Smooth muscle cell (in vitro differentiated cells): ENCODE measurements at regions not wholly inside any gene's neighbourhood (a gene's known extent, or its start where the extent isn't known, plus 50 kb on each side); places are given as distances from the start of the nearest gene placed in this dataset.

ENCODE experiments used
- DNase-seq: peaks from one replicate; lab custom pipeline; 2025; ENCODE audit not compliant: unreplicated experiment; lab: John Stamatoyannopoulos, UW
- H2AFZ ChIP-seq: fragments of 200-600 bp; sonication (generic); 2 replicates; pipeline ENCODE4 v1.6.0; 2016; ENCODE audit warnings: antibody characterized with exemption, low read depth, mild to moderate bottlenecking
- H3F3A ChIP-seq: fragments of 200-600 bp; sonication (generic); 2 replicates; pipeline ENCODE4 v1.6.0; 2017; ENCODE audit warnings: antibody characterized with exemption, low read depth
- H3K27ac ChIP-seq: fragments of 200-600 bp; sonication (generic); 2 replicates; pipeline ENCODE4 v1.5.1; 2016; ENCODE audit warnings: low read depth, mild to moderate bottlenecking
- H3K27me3 ChIP-seq: fragments of 200-600 bp; sonication (generic); 2 replicates; pipeline ENCODE4 v1.6.1; 2016; ENCODE audit warnings: low read depth, mild to moderate bottlenecking
- H3K36me3 ChIP-seq: fragments of 200-600 bp; sonication (generic); 2 replicates; pipeline ENCODE4 v1.5.1; 2016; ENCODE audit warnings: low read depth
- H3K4me1 ChIP-seq: fragments of 200-600 bp; sonication (generic); 2 replicates; pipeline ENCODE4 v1.5.1; 2016; ENCODE audit warnings: low read depth
- H3K4me2 ChIP-seq: fragments of 200-600 bp; sonication (generic); 2 replicates; pipeline ENCODE4 v1.6.0; 2016; ENCODE audit warnings: mild to moderate bottlenecking
- H3K4me3 ChIP-seq: fragments of 200-600 bp; sonication (generic); 2 replicates; pipeline ENCODE4 v1.5.1; 2016; ENCODE audit warnings: mild to moderate bottlenecking
- H3K79me2 ChIP-seq: fragments of 200-600 bp; sonication (generic); 2 replicates; pipeline ENCODE4 v1.6.0; 2016; ENCODE audit warnings: low read depth, mild to moderate bottlenecking
- H3K9ac ChIP-seq: fragments of 200-600 bp; sonication (generic); 2 replicates; pipeline ENCODE4 v1.6.0; 2016; ENCODE audit warnings: low read depth
- H3K9me3 ChIP-seq: fragments of 200-600 bp; sonication (generic); replicated peaks from 2 replicates; pipeline ENCODE4 v1.5.1; 2016; ENCODE audit warnings: low read depth
- H4K20me1 ChIP-seq: fragments of 200-600 bp; sonication (generic); 2 replicates; pipeline ENCODE4 v1.6.0; 2016; ENCODE audit warnings: low read depth
- CTCF ChIP-seq: fragments of 200-600 bp; sonication (generic); IDR thresholded peaks from 2 replicates; pipeline ENCODE4 v1.5.1; 2017; ENCODE audit warnings: borderline replicate concordance, mild to moderate bottlenecking, antibody characterized with exemption; ENCODE audit not compliant: insufficient read depth, poor library complexity, severe bottlenecking
- WGBS: methylation state at CpG from one replicate; pipeline ENCODE4 v1.1.7; 2016; ENCODE audit warnings: low lambda C conversion rate; 5-methylcytosine and 5-hydroxymethylcytosine counted together

DNA sequence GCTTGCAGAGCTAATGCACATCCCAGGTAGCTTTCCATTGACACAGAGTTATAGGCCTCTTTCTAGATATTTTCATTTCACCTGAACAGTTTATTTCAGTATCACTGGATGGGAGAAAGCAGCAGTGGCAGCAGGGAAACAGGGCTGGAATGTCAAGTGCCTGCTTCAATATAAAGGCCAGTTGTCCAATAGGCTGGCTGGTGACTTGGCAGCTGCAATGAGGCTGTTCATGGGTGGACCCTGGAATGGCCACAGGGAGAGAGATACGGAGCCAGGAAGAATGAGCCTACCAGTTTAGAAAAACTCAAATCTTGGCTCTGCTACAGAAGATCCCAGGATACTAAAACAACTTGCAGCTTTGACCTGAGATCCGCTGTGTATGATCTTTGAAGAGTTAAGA, 185.0 kb downstream of the BCL11A start:
- Histone ChIP-seq H3F3A (no peaks in the 10 kb centered on the region), H3K4me2 (no peak overlapping the region), H3K9ac (no peak overlapping the region), H3K36me3 (no peaks in the 10 kb centered on the region), H3K79me2 (no peaks in the 10 kb centered on the region), H3K9me3 (no peaks in the 10 kb centered on the region), H3K4me3 (no peak overlapping the region), H3K4me1 (no peaks in the 10 kb centered on the region), H2AFZ (no peak overlapping the region), H4K20me1 (no peaks in the 10 kb centered on the region), H3K27ac (no peak overlapping the region), H3K27me3 (no peaks in the 10 kb centered on the region)
- no peak for TF ChIP-seq CTCF
- no peak for DNase-seq
- 93% methylated on average over 2 of the region's 2 CpGs for WGBS

DNA sequence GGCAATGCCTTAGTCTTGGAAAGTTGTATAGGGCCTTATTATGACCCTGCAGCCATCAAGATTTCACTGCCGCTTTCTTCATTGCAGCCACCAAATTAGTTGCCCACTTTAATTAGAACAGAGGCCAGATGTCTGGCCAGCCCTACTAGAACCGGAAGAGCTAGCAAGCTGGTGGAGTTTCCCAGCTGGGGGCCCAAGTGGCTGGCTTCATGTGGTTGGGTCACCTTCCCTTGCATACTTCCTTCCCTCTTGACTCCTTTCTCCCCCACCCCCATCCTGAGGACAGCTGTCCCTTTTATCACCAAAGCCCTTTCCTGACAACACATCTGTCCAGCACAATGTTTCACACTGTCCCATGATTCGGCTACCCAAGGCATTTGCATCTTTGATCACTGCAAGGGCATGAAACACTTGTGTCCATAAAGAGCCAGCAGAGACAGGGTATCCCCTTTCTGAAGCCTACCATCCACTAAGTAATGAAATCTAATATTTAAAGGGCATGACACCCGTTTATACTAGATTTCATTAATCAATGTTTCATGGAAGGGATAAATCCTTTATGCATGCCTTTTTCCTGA, 187.2 kb downstream of the BCL11A start:
- 68% methylated on average over 4 of the region's 4 CpGs for WGBS
- H3K4me1 ChIP-seq: no peaks in the 10 kb centered on the region
- no peaks in the 10 kb centered on the region for H4K20me1 ChIP-seq
- no peaks in the 10 kb centered on the region for H3K9me3 ChIP-seq
- H3K36me3 ChIP-seq: no peaks in the 10 kb centered on the region
- H3K79me2 ChIP-seq: no peaks in the 10 kb centered on the region
- no peak overlapping the region for H3K9ac ChIP-seq
- TF ChIP-seq CTCF: no peak
- no peaks in the 10 kb centered on the region for H3K27me3 ChIP-seq
- no peak overlapping the region for H3K4me3 ChIP-seq
- no peak for DNase-seq
- H2AFZ ChIP-seq: no peak overlapping the region
- H3F3A ChIP-seq: no peaks in the 10 kb centered on the region
- no peak overlapping the region for H3K27ac ChIP-seq
- peak overlapping the region; percentile 43 for H3K4me2 ChIP-seq

GRCh38 chr2:60365556-60365955, 187.9 kb downstream of the BCL11A start:
- Histone ChIP-seq H3K27me3 (no peaks in the 10 kb centered on the region), H3K9ac (no peak overlapping the region), H3K9me3 (no peaks in the 10 kb centered on the region), H3K4me3 (no peak overlapping the region), H3K36me3 (no peaks in the 10 kb centered on the region), H4K20me1 (no peaks in the 10 kb centered on the region), H2AFZ (no peak overlapping the region), H3K4me1 (no peaks in the 10 kb centered on the region), H3F3A (no peaks in the 10 kb centered on the region), H3K79me2 (no peaks in the 10 kb centered on the region), H3K27ac (no peak overlapping the region), H3K4me2 (peak overlapping the region; percentile 43)
- WGBS: 39% methylated on average over 5 of the region's 5 CpGs
- no peak for DNase-seq
- no peak for TF ChIP-seq CTCF

DNA sequence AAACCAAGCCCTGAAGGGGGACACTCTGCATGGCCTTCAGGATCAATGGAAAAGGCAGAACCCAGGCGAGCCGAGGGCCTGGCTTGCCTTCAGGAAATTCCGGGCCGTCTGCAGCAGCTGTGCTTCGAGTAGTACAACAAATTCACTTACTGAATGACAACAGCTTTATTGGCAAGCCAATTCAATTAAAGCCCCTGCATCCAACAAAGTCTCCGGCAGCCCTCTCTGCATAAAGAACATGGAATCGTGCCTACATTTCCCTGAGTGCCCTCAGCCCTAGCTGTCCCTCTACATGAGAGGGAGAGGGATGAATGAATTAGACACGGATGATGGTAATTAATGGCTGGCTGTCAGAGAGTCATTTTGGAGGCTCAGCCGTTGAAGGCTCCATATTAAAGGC, 189.0 kb downstream of the BCL11A start:
- Histone ChIP-seq H4K20me1 (no peaks in the 10 kb centered on the region), H3K9me3 (no peaks in the 10 kb centered on the region), H3F3A (no peaks in the 10 kb centered on the region), H3K4me2 (no peak overlapping the region), H3K9ac (no peak overlapping the region), H3K4me3 (no peak overlapping the region), H2AFZ (no peak overlapping the region), H3K27ac (no peak overlapping the region), H3K4me1 (no peaks in the 10 kb centered on the region), H3K79me2 (no peaks in the 10 kb centered on the region), H3K27me3 (no peaks in the 10 kb centered on the region), H3K36me3 (no peaks in the 10 kb centered on the region)
- no peak for DNase-seq
- TF ChIP-seq CTCF: no peak
- 87% methylated on average over 9 of the region's 9 CpGs for WGBS
